OCI-LY1 (cell line): ENCODE measurements at regions not wholly inside any gene's neighbourhood (a gene's known extent, or its start where the extent isn't known, plus 50 kb on each side); places are given as distances from the start of the nearest gene placed in this dataset.

Source experiments
- H2AFZ ChIP-seq: fragments of 200-600 bp; sonication (generic), shearing (Covaris generic); 2 replicates; pipeline ENCODE4 v1.6.0; 2014; ENCODE audit warnings: antibody characterized with exemption, mild to moderate bottlenecking, low read length
- H3F3A ChIP-seq: fragments of 200-600 bp; sonication (generic), shearing (Covaris generic); 2 replicates; pipeline ENCODE4 v1.6.0; 2014; ENCODE audit warnings: mild to moderate bottlenecking, antibody characterized with exemption, low read length, moderate library complexity; ENCODE audit not compliant: insufficient read depth
- H3K27ac ChIP-seq: fragments of 200-600 bp; sonication (generic); 2 replicates; pipeline ENCODE4 v1.5.1; 2014; ENCODE audit warnings: low read length, mixed run types, mild to moderate bottlenecking, low read depth; ENCODE audit not compliant: poor library complexity, severe bottlenecking
- H3K27me3 ChIP-seq: fragments of 200-600 bp; sonication (generic); 2 replicates; pipeline ENCODE4 v1.6.0; 2014; ENCODE audit warnings: antibody characterized with exemption, mild to moderate bottlenecking, low read length, moderate library complexity; ENCODE audit not compliant: insufficient read depth
- H3K36me3 ChIP-seq: fragments of 200-600 bp; sonication (generic); 2 replicates; pipeline ENCODE4 v1.6.1; 2014; ENCODE audit warnings: mild to moderate bottlenecking, antibody characterized with exemption, low read length, moderate library complexity, mixed read lengths; ENCODE audit not compliant: insufficient read depth
- H3K4me1 ChIP-seq: fragments of 200-600 bp; sonication (generic); 2 replicates; pipeline ENCODE4 v1.5.1; 2014; ENCODE audit warnings: mild to moderate bottlenecking, low read length, moderate library complexity; ENCODE audit not compliant: insufficient read depth, severe bottlenecking
- H3K4me2 ChIP-seq: fragments of 200-600 bp; sonication (generic), shearing (Covaris generic); 2 replicates; pipeline ENCODE4 v1.6.1; 2014; ENCODE audit warnings: low read length
- H3K4me3 ChIP-seq: fragments of 200-600 bp; sonication (generic); 2 replicates; pipeline ENCODE4 v1.5.1; 2014; ENCODE audit warnings: low read length, low read depth, mild to moderate bottlenecking, mixed read lengths; ENCODE audit not compliant: poor library complexity, severe bottlenecking
- H3K79me2 ChIP-seq: fragments of 200-600 bp; shearing (Covaris generic); 2 replicates; pipeline ENCODE4 v1.6.1; 2016; ENCODE audit warnings: mixed run types, low read length, mixed read lengths; ENCODE audit not compliant: insufficient read depth
- H3K9ac ChIP-seq: fragments of 200-600 bp; sonication (generic), shearing (Covaris generic); 2 replicates; pipeline ENCODE4 v1.6.1; 2014; ENCODE audit warnings: mild to moderate bottlenecking, low read length, mixed read lengths
- H3K9me2 ChIP-seq: fragments of 200-600 bp; sonication (generic), shearing (Covaris generic); 2 replicates; pipeline ENCODE4 v1.6.1; 2014; ENCODE audit warnings: low read depth, mild to moderate bottlenecking, low read length, mixed read lengths
- H3K9me3 ChIP-seq: fragments of 200-600 bp; shearing (Covaris generic); 2 replicates; pipeline ENCODE4 v1.6.1; 2014; ENCODE audit warnings: low read length, mixed read lengths
- H4K20me1 ChIP-seq: fragments of 200-600 bp; sonication (generic), shearing (Covaris generic); 2 replicates; pipeline ENCODE4 v1.6.0; 2016; ENCODE audit warnings: mild to moderate bottlenecking, low read length; ENCODE audit not compliant: insufficient read depth
- CTCF ChIP-seq: fragments of 200-600 bp; sonication (generic), shearing (Covaris generic); IDR thresholded peaks from 2 replicates; pipeline ENCODE4 v1.5.1; 2017; ENCODE audit warnings: mild to moderate bottlenecking, antibody characterized with exemption, low read length, moderate library complexity, mixed read lengths
- EZH2 ChIP-seq: fragments of 200-600 bp; sonication (generic), shearing (Covaris generic); IDR thresholded peaks from 2 replicates; pipeline ENCODE4 v1.8.0; 2017; ENCODE audit warnings: borderline replicate concordance, mixed run types, mild to moderate bottlenecking, antibody characterized with exemption, low read length, moderate library complexity, mixed read lengths

DNA sequence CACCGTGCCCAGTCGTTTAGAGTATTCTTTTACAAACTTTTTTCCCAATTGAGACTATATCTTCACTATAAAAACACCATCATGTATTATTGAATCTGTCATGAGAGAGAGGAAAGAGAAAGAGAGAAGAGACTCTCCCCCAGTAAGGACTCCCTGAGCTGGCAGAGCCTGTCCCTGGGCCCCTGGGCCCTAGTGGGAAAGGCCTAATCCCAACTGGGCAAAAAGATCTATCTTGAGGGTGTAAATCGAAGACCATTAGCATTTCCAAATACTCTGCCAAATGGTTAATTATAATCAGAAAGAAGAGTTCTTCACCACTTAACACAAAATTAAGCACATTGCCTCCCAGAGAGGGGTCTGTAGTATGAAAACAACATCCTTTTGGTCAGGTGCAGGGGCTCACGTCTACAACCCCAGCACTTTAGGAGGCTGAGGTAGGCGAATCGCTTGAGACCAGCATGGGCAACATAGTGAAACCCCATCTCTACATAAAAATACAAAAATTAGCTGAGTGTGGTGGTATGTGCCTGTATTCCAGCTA, 108.2 kb downstream of the SKIDA1 start:
- no peak overlapping the region for H3K4me2 ChIP-seq
- no peak overlapping the region for H2AFZ ChIP-seq
- no peak overlapping the region for H3K4me3 ChIP-seq
- H3K27me3 ChIP-seq, result no peaks in the 10 kb centered on the region
- no peaks in the 10 kb centered on the region for H3K9me3 ChIP-seq
- no peaks in the 10 kb centered on the region for H3K79me2 ChIP-seq
- no peak overlapping the region for H3K27ac ChIP-seq
- no peaks in the 10 kb centered on the region for H3K4me1 ChIP-seq
- no peaks in the 10 kb centered on the region for H3K36me3 ChIP-seq
- H3K9ac ChIP-seq, result no peak overlapping the region
- TF ChIP-seq EZH2 (no peak), CTCF (no peak)
- no peaks in the 10 kb centered on the region for H3F3A ChIP-seq
- no peaks in the 10 kb centered on the region for H3K9me2 ChIP-seq
- no peaks in the 10 kb centered on the region for H4K20me1 ChIP-seq

DNA sequence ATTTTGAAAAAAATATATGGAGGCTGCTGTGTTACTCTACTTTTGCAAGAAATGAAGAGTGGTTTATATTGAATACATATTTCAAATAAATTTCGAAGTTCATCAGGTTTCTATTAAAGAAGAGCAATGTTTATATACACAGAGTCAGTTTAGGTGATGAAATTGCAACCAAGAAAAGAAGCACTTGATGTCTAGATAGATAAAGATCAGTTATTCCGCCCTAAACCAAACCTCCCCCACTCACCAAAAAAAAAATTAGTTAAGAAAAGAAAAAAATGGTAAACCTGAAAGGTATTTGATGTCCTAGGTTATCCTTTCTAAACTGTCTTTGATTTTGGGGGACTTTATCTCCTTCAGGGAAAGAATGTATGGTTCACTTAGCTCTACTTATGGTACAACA, 111.8 kb downstream of the SKIDA1 start:
- Histone ChIP-seq H3K9ac (no peak overlapping the region), H2AFZ (no peak overlapping the region), H3K4me3 (no peak overlapping the region), H3K27me3 (no peaks in the 10 kb centered on the region), H3F3A (no peaks in the 10 kb centered on the region), H3K27ac (no peak overlapping the region), H3K36me3 (no peaks in the 10 kb centered on the region), H3K9me2 (no peaks in the 10 kb centered on the region), H3K4me1 (no peaks in the 10 kb centered on the region), H3K9me3 (no peaks in the 10 kb centered on the region), H3K4me2 (no peak overlapping the region), H4K20me1 (no peaks in the 10 kb centered on the region), H3K79me2 (no peaks in the 10 kb centered on the region)
- TF ChIP-seq CTCF, result no peak
- no peak for TF ChIP-seq EZH2

DNA sequence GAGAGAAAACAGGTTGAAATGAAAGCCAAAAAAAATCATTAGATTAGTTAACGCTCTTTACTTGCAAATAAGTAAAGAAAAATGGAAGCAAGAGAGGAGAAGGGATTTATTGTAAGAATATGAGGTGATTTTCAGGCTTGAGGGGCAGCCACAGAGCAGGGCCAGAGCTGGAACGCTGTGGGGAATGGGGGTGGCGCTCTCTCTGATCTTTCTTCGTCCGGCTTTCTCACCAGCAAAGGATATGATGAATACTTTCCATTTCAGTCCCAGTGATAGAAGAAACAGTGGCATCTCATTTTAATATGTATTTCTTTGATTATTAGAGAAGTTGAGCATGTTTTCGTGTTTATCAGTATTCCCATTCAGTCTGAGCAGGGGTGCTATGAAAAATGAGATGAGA, 112.2 kb downstream of the SKIDA1 start:
- H3K9me2 ChIP-seq, result no peaks in the 10 kb centered on the region
- no peak overlapping the region for H3K4me2 ChIP-seq
- no peak overlapping the region for H3K27ac ChIP-seq

More for the DNA sequence above, 112.2 kb downstream of the SKIDA1 start:
- TF ChIP-seq EZH2 (no peak), CTCF (no peak)
- H3K4me3 ChIP-seq, result no peak overlapping the region
- H3K27me3 ChIP-seq, result no peaks in the 10 kb centered on the region
- H3K9me3 ChIP-seq, result no peaks in the 10 kb centered on the region
- H3F3A ChIP-seq, result no peaks in the 10 kb centered on the region
- H3K79me2 ChIP-seq, result no peaks in the 10 kb centered on the region
- no peak overlapping the region for H3K9ac ChIP-seq
- no peaks in the 10 kb centered on the region for H3K4me1 ChIP-seq
- no peaks in the 10 kb centered on the region for H4K20me1 ChIP-seq
- H2AFZ ChIP-seq, result no peak overlapping the region
- H3K36me3 ChIP-seq, result no peaks in the 10 kb centered on the region
